ENCODE measurements at regions not wholly inside any gene's neighbourhood (a gene's known extent, or its start where the extent isn't known, plus 50 kb on each side); places are given as distances from the start of the nearest gene placed in this dataset.
A peak's percentile ranks its signal among the peaks of the same experiment; 100 is the strongest.

DNA sequence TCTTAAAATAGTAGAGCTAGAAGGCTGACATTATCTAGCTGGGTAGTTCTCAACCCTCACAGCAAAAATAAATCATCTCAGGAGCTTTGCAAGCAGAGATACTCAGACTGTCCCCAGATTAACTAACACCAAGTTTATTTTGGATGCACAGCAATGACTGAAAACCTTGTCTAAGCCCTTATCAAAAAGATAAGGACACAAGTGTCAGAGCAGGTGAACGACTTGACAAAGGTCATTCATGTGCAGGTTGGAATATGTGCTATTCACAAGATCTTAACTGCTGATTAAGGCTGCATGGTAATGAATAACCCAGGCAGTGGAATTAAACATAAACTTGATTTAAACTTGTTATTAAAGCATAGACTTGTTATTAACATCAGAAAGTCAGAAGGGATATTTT lies 246.6 kb downstream of the BTG1 start:
- H3K27me3 ChIP-seq (ENCODE audit: control insufficient read depth in 3 of 3, insufficient read depth in 3 of 3, low read length in 2 of 3), result no peaks in the 10 kb centered on the region
- DNase-seq (no peak), ATAC-seq (ENCODE audit: insufficient read depth, low FRiP score) (no peak)
- peaks cover 0 to 11% (median 3%) of the 10 kb centered on the region in 5 donors for H3K4me1 ChIP-seq (ENCODE audit: control insufficient read depth in 5 of 5, insufficient read depth in 5 of 5, low read length in 5 of 5)
- no peak overlapping the region for H3K9ac ChIP-seq (ENCODE audit: insufficient read depth in 1 of 2, low read length in 2 of 2)
- no peaks in the 10 kb centered on the region for H3K36me3 ChIP-seq (ENCODE audit: control insufficient read depth in 4 of 4, insufficient read depth in 4 of 4, low read length in 4 of 4)
- H3K27ac ChIP-seq (ENCODE audit: low read depth in 1 of 2, low read length in 1 of 2), result no peak overlapping the region
- H3K9me3 ChIP-seq (ENCODE audit: control insufficient read depth in 4 of 4, insufficient read depth in 3 of 4, low read length in 3 of 4), result peaks cover 0 to 3% (median 0%) of the 10 kb centered on the region in 4 donors
- TF ChIP-seq, protein P1, sequence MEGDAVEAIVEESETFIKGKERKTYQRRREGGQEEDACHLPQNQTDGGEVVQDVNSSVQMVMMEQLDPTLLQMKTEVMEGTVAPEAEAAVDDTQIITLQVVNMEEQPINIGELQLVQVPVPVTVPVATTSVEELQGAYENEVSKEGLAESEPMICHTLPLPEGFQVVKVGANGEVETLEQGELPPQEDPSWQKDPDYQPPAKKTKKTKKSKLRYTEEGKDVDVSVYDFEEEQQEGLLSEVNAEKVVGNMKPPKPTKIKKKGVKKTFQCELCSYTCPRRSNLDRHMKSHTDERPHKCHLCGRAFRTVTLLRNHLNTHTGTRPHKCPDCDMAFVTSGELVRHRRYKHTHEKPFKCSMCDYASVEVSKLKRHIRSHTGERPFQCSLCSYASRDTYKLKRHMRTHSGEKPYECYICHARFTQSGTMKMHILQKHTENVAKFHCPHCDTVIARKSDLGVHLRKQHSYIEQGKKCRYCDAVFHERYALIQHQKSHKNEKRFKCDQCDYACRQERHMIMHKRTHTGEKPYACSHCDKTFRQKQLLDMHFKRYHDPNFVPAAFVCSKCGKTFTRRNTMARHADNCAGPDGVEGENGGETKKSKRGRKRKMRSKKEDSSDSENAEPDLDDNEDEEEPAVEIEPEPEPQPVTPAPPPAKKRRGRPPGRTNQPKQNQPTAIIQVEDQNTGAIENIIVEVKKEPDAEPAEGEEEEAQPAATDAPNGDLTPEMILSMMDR (IDR thresholded peaks at IDR 0.05; ENCODE audit: control extremely low read depth, extremely low read depth), result no peak
- H3K4me3 ChIP-seq, result no peak overlapping the region
- 49 to 73% methylated on average over 1 of the region's 1 CpG for WGBS, 2 donors

DNA sequence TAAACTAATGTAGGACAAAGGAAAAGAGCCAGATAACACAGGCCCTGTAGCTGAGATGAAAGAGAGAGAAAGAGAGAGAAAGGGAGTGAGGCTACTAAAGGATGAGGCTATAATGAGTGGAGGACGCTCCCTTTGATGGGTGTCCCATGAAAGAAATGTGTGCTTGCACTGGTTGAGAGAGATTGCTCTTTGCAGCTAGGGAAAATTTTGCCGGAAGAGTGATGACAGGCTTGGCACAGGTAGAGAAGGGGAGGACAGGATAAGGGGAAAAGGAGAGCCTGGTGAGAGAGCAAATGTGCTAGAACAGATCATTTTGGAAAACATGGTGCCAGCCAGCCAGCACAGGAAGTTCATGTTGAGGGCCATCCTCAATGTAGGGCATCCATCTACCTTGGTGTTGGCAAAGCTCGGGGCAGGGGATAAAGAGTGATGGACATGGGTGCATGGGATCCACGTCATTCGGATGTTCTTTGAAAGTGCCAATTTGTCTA lies 248.6 kb downstream of the BTG1 start:
- Histone ChIP-seq H3K27ac (ENCODE audit: low read depth in 1 of 2, low read length in 1 of 2) (no peak overlapping the region), H3K9ac (ENCODE audit: insufficient read depth in 1 of 2, low read length in 2 of 2) (no peak overlapping the region), H3K9me3 (ENCODE audit: control insufficient read depth in 4 of 4, insufficient read depth in 3 of 4, low read length in 3 of 4) (no peaks in the 10 kb centered on the region), H3K4me3 (no peak overlapping the region), H3K27me3 (ENCODE audit: control insufficient read depth in 3 of 3, insufficient read depth in 3 of 3, low read length in 2 of 3) (no peaks in the 10 kb centered on the region), H3K36me3 (ENCODE audit: control insufficient read depth in 4 of 4, insufficient read depth in 4 of 4, low read length in 4 of 4) (no peaks in the 10 kb centered on the region), H3K4me1 (ENCODE audit: control insufficient read depth in 5 of 5, insufficient read depth in 5 of 5, low read length in 5 of 5) (peaks cover 3 to 14% (median 3%) of the 10 kb centered on the region in 5 donors)
- 91 to 95% methylated on average over 5 of the region's 5 CpGs for WGBS, 2 donors
- TF ChIP-seq, protein P1 (IDR thresholded peaks at IDR 0.05; ENCODE audit: control extremely low read depth, extremely low read depth), result no peak
- DNase-seq (no peak), ATAC-seq (ENCODE audit: insufficient read depth, low FRiP score) (no peak)

DNA sequence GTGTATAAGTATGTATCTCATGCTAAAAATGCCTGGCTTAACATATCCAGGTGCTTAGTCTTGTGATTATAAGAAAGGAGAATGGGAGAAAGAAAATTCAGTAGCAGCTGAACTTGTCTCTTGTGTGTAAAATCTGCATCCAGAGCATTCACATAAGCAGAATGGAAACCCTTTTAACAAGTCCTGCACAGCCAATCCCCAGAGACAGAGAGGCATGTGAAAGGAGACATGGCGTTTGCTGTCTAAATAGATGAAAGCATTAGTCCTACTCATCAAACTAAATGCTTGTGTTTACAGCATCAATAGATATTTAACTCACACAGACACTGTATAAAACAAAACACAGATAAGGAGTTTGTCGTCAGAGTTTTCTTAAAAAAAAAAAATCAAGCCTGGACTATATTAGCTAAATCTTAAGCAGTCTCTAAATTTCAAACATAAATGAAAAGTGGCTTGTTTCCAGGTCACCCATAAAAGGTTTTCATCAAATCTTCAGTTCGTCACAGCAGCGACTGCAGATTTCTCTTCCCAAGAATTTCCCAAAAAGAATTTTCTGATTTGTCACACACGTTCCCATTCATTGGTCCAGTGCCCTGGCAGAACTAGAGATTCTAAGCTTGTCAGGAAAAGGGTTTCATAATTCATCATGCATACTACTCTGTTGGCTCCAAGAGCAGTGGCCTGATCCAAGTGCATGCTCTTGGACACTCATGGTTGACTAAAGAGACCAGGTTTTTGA lies 249.2 kb downstream of the BTG1 start:
- no peak overlapping the region for H3K9ac ChIP-seq (ENCODE audit: insufficient read depth in 1 of 2, low read length in 2 of 2)
- peak; percentile 70 to 92 (median 92) for DNase-seq
- TF ChIP-seq, protein P1 (IDR thresholded peaks at IDR 0.05; ENCODE audit: control extremely low read depth, extremely low read depth), result no peak
- H3K9me3 ChIP-seq (ENCODE audit: control insufficient read depth in 4 of 4, insufficient read depth in 3 of 4, low read length in 3 of 4), result no peaks in the 10 kb centered on the region
- ATAC-seq (ENCODE audit: insufficient read depth, low FRiP score), result no peak
- 72 to 85% methylated on average over 5 of the region's 5 CpGs for WGBS, 2 donors
- H3K4me3 ChIP-seq, result no peak overlapping the region
- no peaks in the 10 kb centered on the region for H3K36me3 ChIP-seq (ENCODE audit: control insufficient read depth in 4 of 4, insufficient read depth in 4 of 4, low read length in 4 of 4)
- peaks cover 3 to 14% (median 3%) of the 10 kb centered on the region in 5 donors for H3K4me1 ChIP-seq (ENCODE audit: control insufficient read depth in 5 of 5, insufficient read depth in 5 of 5, low read length in 5 of 5)
- no peak overlapping the region for H3K27ac ChIP-seq (ENCODE audit: low read depth in 1 of 2, low read length in 1 of 2)
- H3K27me3 ChIP-seq (ENCODE audit: control insufficient read depth in 3 of 3, insufficient read depth in 3 of 3, low read length in 2 of 3), result no peaks in the 10 kb centered on the region
